Islet of Langerhans (tissue), 1 donor: ENCODE measurements at regions not wholly inside any gene's neighbourhood (a gene's known extent, or its start where the extent isn't known, plus 50 kb on each side); places are given as distances from the start of the nearest gene placed in this dataset.
A peak's percentile ranks its signal among the peaks of the same experiment; 100 is the strongest.
"Not testable (repeated sequence)": the region's sequence is repeated elsewhere in the genome, so short reads cannot be mapped to it uniquely, and the experiment has no call there.

Source experiments
- FAIRE-seq: peaks from one replicate; lab custom pipeline; 2011; peaks lifted over from hg19 to GRCh38; lab: Jason Lieb, UNC

DNA sequence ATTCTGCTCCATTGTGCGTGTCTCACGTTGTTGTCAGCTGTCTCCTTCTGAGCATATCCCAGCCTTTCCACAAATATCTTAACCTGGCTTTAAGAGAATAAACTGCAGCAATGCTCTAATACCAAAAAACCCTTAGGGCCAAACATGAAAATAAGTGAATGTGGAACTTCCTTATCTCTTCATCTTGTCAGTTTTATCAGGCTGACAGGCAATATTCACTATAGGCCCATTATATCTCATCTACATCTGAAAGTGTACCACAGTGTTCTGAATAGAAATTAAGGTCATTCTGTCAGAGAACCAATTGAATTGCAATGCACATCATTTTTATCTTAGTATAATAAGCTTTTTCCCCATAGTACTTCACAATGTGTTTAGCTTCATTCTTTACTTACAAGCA, 933.1 kb upstream of the FBXO33 start:
- no peak for FAIRE-seq

DNA sequence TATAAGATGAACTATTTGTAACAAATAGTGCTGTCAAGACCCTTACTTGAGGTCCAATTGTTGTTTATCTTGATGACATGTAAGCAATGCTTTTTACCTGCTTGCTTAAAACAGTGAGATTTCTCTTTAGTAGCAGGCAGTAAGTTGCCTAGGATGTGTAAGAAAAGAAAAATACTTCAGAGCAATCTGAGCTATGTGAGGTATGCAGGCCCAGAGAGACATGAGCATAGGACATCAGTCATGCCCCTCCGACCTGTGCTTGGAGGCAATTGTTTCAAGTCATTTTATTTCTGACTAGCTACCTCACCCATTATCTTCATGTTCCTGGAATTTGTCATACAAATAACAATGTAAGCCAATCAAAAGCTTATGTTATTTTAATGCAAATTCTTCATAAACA, 930.6 kb upstream of the FBXO33 start:
- no peak for FAIRE-seq

DNA sequence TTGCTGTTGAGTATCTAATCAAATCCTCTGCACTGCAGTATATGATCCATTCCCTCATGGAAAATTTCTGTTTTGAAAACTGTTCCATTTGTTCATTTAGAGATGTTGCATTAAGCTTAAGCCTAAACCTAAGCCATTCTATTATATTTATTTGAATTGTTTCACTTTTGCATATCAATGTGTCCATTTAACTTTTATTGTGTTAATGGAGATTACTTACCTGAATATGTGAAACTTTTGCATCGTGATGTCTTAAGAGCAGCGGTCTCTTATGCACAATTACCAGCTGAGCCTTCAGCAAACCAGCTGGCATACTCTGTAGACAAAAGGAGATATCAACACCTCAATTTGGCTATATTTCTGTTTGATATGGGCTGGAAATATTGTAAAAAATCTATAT, 922.5 kb upstream of the FBXO33 start:
- no peak for FAIRE-seq

GRCh38 chr14:40348104-40348503, 915.9 kb upstream of the FBXO33 start:
- not testable (repeated sequence) for FAIRE-seq

GRCh38 chr14:40347675-40348074, 915.4 kb upstream of the FBXO33 start:
- FAIRE-seq, result no peak

DNA sequence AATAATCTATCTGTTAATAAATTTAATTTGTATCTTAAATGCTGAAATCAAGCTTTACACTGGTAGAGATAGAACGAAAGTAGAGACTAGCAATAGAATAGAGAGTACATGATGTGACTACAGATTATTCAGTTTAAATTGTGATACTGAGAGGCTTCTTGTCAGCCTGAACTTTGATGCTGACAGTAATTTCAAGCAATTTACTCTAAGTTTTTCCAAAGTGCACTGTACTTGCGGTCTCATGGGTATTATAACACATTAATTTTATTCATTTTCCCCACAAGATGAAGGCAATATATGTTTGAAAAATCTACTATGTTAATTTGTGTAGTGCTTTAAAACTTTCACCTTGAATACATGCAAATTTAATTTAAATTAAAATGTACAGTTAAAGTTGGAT, 914.0 kb upstream of the FBXO33 start:
- FAIRE-seq, result no peak

- FAIRE-seq, result no peak
Measured at GRCh38 chr14:40345334-40345733, 913.1 kb upstream of the FBXO33 start.

GRCh38 chr14:40340708-40341107, 908.5 kb upstream of the FBXO33 start:
- FAIRE-seq, result no peak

GRCh38 chr14:40336846-40337245, 904.6 kb upstream of the FBXO33 start:
- no peak for FAIRE-seq

DNA sequence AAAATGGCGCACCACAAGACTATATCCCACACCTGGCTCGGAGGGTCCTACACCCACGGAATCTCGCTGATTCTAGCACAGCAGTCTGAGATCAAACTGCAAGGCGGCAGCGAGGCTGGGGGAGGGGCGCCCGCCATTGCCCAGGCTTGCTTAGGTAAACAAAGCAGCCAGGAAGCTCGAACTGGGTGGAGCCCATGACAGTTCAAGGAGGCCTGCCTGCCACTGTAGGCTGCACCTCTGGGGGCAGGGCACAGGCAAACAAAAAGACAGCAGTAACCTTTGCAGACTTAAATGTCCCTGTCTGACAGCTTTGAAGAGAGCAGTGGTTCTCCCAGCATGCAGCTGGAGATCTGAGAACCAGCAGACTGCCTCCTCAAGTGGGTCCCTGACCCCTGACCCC, 894.3 kb upstream of the FBXO33 start:
- not testable (repeated sequence) for FAIRE-seq

- no peak for FAIRE-seq
Measured at GRCh38 chr14:40318211-40318719, 886.0 kb upstream of the FBXO33 start.

GRCh38 chr14:40317690-40318089, 885.5 kb upstream of the FBXO33 start:
- no peak for FAIRE-seq

DNA sequence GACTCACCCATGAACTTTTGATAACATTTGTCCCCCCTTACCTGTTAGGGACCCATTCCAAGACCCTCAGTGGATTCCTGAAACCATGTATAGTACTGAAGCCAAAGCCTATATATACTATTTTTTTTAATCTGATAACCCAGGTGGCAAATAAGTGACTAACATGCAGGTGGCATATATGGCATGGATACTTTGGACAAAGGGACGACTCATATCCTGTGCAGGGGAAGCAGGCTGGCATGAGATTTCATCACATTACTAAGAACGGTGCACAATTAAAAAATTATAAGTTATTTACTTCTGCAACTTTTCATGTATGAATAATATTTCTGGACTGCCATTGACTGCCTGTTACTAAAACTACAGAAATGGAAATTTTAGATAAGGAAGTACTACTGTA, 880.1 kb upstream of the FBXO33 start:
- FAIRE-seq, result no peak

DNA sequence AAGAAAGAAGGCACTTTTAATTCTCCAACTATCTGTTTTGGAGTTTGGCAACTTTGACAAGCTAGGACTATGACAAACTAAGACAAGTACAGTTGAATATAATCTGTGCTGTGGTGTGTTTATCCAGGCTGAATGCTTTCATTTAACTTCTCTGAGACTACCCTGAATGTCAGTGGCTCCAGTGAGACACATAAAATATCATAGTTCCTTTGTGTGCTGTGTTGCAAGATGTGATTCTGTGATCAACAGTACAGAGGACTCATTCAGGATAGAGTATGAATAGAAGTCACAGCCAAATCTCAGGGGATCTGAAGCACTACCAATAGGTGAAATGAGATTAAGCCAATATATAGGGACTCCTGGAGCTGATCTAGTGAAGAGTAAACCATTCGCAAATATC, 876.9 kb upstream of the FBXO33 start:
- no peak for FAIRE-seq

DNA sequence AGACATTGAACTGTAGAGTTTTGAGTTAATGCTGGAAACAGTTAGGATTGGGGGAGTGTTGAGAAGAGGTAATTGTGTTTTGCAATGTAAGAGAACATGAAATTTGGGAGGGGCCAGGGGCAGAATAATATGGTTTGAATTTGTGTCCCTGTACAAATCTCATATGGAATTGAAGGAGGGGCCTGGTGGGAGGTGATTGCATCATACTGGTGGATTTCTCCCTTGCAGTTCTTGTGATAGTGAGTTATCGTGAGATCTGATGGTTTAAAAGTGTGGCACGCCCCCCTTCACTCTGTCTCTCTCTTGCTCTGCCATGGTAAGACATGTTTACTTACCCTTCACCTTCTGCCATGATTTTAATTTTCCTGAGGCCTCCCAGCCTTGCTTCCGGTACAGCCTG, 876.0 kb upstream of the FBXO33 start:
- no peak for FAIRE-seq

GRCh38 chr14:40296821-40297220, 864.6 kb upstream of the FBXO33 start:
- FAIRE-seq, result no peak

- FAIRE-seq, result no peak
Measured at GRCh38 chr14:40292664-40293063, 860.4 kb upstream of the FBXO33 start.

- no peak for FAIRE-seq
Measured at GRCh38 chr14:40282196-40282595, 850.0 kb upstream of the FBXO33 start.

GRCh38 chr14:40280652-40281051, 848.4 kb upstream of the FBXO33 start:
- no peak for FAIRE-seq

- no peak for FAIRE-seq
Measured at GRCh38 chr14:40273417-40273816, 841.2 kb upstream of the FBXO33 start.

GRCh38 chr14:40271480-40271879, 839.2 kb upstream of the FBXO33 start:
- no peak for FAIRE-seq

GRCh38 chr14:40269436-40269835, 837.2 kb upstream of the FBXO33 start:
- FAIRE-seq, result no peak

DNA sequence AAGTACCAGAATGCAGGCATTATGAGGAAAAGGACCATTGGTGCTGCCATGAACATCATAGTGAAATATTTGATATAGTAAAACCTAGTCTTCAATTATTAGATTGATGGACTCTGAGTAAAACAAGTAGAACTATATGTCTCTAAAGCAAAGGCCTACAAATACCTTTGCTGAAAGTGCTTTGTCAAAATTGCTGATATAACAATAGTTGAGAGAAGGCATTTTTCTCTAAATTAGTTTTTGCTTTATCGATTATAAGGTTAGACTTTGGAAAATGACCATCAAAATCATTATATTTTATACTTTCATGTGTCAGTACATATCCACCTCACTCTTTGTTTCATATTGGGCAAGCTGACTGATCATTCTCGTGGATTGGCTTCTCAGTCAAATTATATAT, 836.0 kb upstream of the FBXO33 start:
- FAIRE-seq, result no peak

DNA sequence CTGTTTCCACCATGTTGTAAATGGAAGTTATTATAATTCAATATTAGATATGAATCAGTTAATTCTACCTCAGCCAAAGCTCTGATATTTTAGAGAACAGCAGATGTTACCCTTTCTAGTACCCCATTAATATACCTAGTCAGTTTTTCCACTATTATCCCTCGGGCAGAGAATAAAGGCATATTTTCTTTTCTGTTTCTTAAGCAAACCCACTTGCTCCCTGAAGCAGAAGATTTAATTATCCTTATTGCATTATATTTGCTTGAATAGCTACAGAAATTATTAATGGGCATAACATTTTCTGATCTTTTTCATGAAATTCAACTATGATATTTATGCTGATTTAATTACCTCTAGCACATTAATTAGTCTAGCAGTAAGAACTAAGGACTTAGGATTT, 832.9 kb upstream of the FBXO33 start:
- FAIRE-seq, result peak; percentile 76

GRCh38 chr14:40252817-40253447, 820.7 kb upstream of the FBXO33 start:
- no peak for FAIRE-seq
